Mesodermal cell (in vitro differentiated cells): ENCODE measurements at regions not wholly inside any gene's neighbourhood (a gene's known extent, or its start where the extent isn't known, plus 50 kb on each side); places are given as distances from the start of the nearest gene placed in this dataset.

Source experiments
- H3K27ac ChIP-seq: 2 replicates; pipeline ENCODE4 v1.7.0; 2013; ENCODE audit warnings: mild to moderate bottlenecking, low read depth, low read length, moderate library complexity; ENCODE audit not compliant: severe bottlenecking
- H3K36me3 ChIP-seq: 2 replicates; pipeline ENCODE4 v1.7.1; 2013; ENCODE audit warnings: mild to moderate bottlenecking, low read length, moderate library complexity; ENCODE audit not compliant: control insufficient read depth, insufficient read depth
- H3K4me1 ChIP-seq: one replicate; pipeline ENCODE4 v1.7.1; 2013; ENCODE audit warnings: mild to moderate bottlenecking, low read length; ENCODE audit not compliant: insufficient read depth, control insufficient read depth, poor library complexity, severe bottlenecking
- H3K4me3 ChIP-seq: 2 replicates; pipeline ENCODE4 v1.7.0; 2013; ENCODE audit warnings: low read length, control low read depth, mild to moderate bottlenecking; ENCODE audit not compliant: insufficient read depth, poor library complexity, severe bottlenecking; ENCODE audit errors: extremely low read depth
- H3K9me3 ChIP-seq: 2 replicates; pipeline ENCODE4 v1.7.1; 2013; ENCODE audit warnings: mild to moderate bottlenecking, low read length, moderate library complexity; ENCODE audit not compliant: control insufficient read depth
- WGBS, 2 experiments: methylation state at CpG; one replicate each; pipeline ENCODE4 v1.1.5; 2013; ENCODE audit warnings: missing lambda C conversion rate in 2 of 2; ENCODE audit not compliant: insufficient coverage in 2 of 2; 5-methylcytosine and 5-hydroxymethylcytosine counted together

- Histone ChIP-seq H3K4me1 (peaks cover 10% of the 10 kb centered on the region), H3K27ac (no peak overlapping the region), H3K9me3 (no peaks in the 10 kb centered on the region), H3K36me3 (no peaks in the 10 kb centered on the region), H3K4me3 (no peak overlapping the region)
- WGBS, 2 experiments: 25 to 50% methylated on average over 1 of the region's 3 CpGs
Observed at GRCh38 chr14:53523226-53523625, 370.1 kb upstream of the DDHD1 start.

GRCh38 chr14:53520078-53520928 lies 367.2 kb upstream of the DDHD1 start:
- WGBS, 2 experiments: 79 to 100% methylated on average over 1 to 2 of the region's 7 CpGs
- Histone ChIP-seq H3K4me1 (no peaks in the 10 kb centered on the region), H3K27ac (no peak overlapping the region), H3K36me3 (no peaks in the 10 kb centered on the region), H3K9me3 (no peaks in the 10 kb centered on the region), H3K4me3 (no peak overlapping the region)

GRCh38 chr14:53519137-53519536 lies 366.0 kb upstream of the DDHD1 start:
- no peak overlapping the region for H3K27ac ChIP-seq
- WGBS, 2 experiments: 100% methylated on average over 1 of the region's 1 CpG; no CpG with 5 or more reads in 1 of the 2 experiments
- H3K4me3 ChIP-seq: no peak overlapping the region
- no peaks in the 10 kb centered on the region for H3K9me3 ChIP-seq
- no peaks in the 10 kb centered on the region for H3K4me1 ChIP-seq
- H3K36me3 ChIP-seq: no peaks in the 10 kb centered on the region

- H3K9me3 ChIP-seq: no peaks in the 10 kb centered on the region
- WGBS, 2 experiments: 77 to 88% methylated on average over 2 of the region's 2 CpGs
- H3K4me1 ChIP-seq: no peaks in the 10 kb centered on the region
- no peak overlapping the region for H3K4me3 ChIP-seq
- no peaks in the 10 kb centered on the region for H3K36me3 ChIP-seq
- no peak overlapping the region for H3K27ac ChIP-seq
Observed at GRCh38 chr14:53517270-53517960, 364.3 kb upstream of the DDHD1 start.

GRCh38 chr14:53516261-53516774 lies 363.2 kb upstream of the DDHD1 start:
- H3K9me3 ChIP-seq: no peaks in the 10 kb centered on the region
- no peak overlapping the region for H3K27ac ChIP-seq
- no peak overlapping the region for H3K4me3 ChIP-seq
- no peaks in the 10 kb centered on the region for H3K4me1 ChIP-seq
- no CpG with 5 or more reads among the region's 2 CpGs for WGBS, 2 experiments
- no peaks in the 10 kb centered on the region for H3K36me3 ChIP-seq

- H3K27ac ChIP-seq: no peak overlapping the region
- H3K9me3 ChIP-seq: no peaks in the 10 kb centered on the region
- no peaks in the 10 kb centered on the region for H3K36me3 ChIP-seq
- WGBS, 2 experiments: 94 to 95% methylated on average over 3 of the region's 5 CpGs
- H3K4me3 ChIP-seq: no peak overlapping the region
- no peaks in the 10 kb centered on the region for H3K4me1 ChIP-seq
Observed at GRCh38 chr14:53515276-53515675, 362.2 kb upstream of the DDHD1 start.

- H3K36me3 ChIP-seq: no peaks in the 10 kb centered on the region
- 83 to 88% methylated on average over 1 of the region's 3 CpGs for WGBS, 2 experiments
- peaks cover 4% of the 10 kb centered on the region for H3K4me1 ChIP-seq
- no peak overlapping the region for H3K27ac ChIP-seq
- H3K9me3 ChIP-seq: no peaks in the 10 kb centered on the region
- no peak overlapping the region for H3K4me3 ChIP-seq
Observed at GRCh38 chr14:53514197-53514596, 361.1 kb upstream of the DDHD1 start.

GRCh38 chr14:53510281-53510912 lies 357.3 kb upstream of the DDHD1 start:
- Histone ChIP-seq H3K9me3 (peaks cover 2% of the 10 kb centered on the region), H3K36me3 (no peaks in the 10 kb centered on the region), H3K27ac (no peak overlapping the region), H3K4me3 (no peak overlapping the region), H3K4me1 (peaks cover 7% of the 10 kb centered on the region)

- peaks cover 3% of the 10 kb centered on the region for H3K9me3 ChIP-seq
- no peaks in the 10 kb centered on the region for H3K36me3 ChIP-seq
- no peak overlapping the region for H3K4me3 ChIP-seq
- H3K27ac ChIP-seq: peak overlapping the region; percentile 61
- WGBS, 2 experiments: 77 to 81% methylated on average over 6 to 9 of the region's 11 CpGs
- peaks cover 7% of the 10 kb centered on the region for H3K4me1 ChIP-seq
Observed at GRCh38 chr14:53509276-53510244, 356.4 kb upstream of the DDHD1 start.
